WTC11 (cell line): ENCODE measurements at regions not wholly inside any gene's neighbourhood (a gene's known extent, or its start where the extent isn't known, plus 50 kb on each side); places are given as distances from the start of the nearest gene placed in this dataset.

Source experiments
- TF ChIP-seq, protein P1 (sequence below): fragments of 200-600 bp; IDR thresholded peaks from 2 replicates; pipeline ENCODE4 v1.8.0; 2022; ENCODE audit warnings: antibody characterized with exemption
- TF ChIP-seq, protein P2 (sequence below): sonication (generic); formaldehyde crosslinking; conservative IDR thresholded peaks from 2 replicates; pipeline ENCODE4 v1.8.1; 2022; ENCODE audit warnings: mild to moderate bottlenecking, missing genetic modification reagents

DNA sequence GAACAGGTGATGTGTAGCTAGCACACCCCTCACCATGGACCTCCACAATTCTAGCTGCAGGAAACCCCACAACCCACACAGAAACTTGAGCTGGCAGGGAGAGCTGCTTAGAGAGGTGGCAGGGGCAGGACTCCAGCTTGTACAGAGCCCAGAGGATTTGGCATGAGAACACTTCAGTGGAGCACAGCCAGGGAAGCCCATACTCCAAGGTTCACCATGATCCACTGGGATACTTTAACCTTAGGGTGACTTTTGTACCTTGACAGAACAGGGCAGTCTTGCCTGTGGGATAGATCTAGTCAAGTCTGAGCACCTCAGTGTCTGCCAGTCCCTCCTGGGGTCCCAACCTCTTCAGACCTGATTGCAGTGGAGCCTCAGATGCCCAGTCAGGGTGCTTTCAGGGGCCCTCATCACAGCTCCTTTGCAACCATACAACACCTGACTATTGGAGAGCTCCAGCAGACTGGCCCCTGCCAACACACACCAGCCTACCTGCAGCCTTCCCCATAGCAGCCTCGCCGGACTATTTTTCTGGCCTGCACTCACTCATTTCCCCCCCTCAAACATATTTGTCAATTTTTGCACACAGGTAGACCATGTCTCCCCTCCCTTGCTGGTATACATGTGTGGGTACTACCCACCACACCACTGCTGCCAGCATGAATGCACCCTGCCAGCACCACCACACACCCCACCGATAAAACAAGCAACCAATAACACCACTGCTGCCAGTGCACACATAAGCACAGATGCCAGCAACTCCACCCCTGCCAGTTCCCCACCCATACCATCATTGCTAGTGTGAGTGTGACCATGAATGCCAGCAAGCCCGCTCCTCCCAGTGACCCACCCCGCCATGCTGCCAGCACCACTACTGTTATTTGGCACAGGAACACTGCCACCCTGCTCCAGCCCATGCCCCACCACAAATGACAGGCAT, 56.0 kb upstream of the CDX4 start:
- TF ChIP-seq, protein P1, sequence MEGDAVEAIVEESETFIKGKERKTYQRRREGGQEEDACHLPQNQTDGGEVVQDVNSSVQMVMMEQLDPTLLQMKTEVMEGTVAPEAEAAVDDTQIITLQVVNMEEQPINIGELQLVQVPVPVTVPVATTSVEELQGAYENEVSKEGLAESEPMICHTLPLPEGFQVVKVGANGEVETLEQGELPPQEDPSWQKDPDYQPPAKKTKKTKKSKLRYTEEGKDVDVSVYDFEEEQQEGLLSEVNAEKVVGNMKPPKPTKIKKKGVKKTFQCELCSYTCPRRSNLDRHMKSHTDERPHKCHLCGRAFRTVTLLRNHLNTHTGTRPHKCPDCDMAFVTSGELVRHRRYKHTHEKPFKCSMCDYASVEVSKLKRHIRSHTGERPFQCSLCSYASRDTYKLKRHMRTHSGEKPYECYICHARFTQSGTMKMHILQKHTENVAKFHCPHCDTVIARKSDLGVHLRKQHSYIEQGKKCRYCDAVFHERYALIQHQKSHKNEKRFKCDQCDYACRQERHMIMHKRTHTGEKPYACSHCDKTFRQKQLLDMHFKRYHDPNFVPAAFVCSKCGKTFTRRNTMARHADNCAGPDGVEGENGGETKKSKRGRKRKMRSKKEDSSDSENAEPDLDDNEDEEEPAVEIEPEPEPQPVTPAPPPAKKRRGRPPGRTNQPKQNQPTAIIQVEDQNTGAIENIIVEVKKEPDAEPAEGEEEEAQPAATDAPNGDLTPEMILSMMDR, result no peak
- TF ChIP-seq, protein P2, sequence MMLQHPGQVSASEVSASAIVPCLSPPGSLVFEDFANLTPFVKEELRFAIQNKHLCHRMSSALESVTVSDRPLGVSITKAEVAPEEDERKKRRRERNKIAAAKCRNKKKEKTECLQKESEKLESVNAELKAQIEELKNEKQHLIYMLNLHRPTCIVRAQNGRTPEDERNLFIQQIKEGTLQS (CRISPR knock-in tag), result no peak
